Erythroblast (primary cell): ENCODE measurements at regions not wholly inside any gene's neighbourhood (a gene's known extent, or its start where the extent isn't known, plus 50 kb on each side); places are given as distances from the start of the nearest gene placed in this dataset.

ENCODE experiments used
- GATA1 ChIP-seq: IDR thresholded peaks from 2 replicates; pipeline ENCODE4 v1.6.1; 2011; ENCODE audit warnings: low read depth, mild to moderate bottlenecking, control low read depth, low read length, moderate library complexity
- POLR2A ChIP-seq: IDR thresholded peaks from 2 replicates; pipeline ENCODE4 v1.6.1; 2011; ENCODE audit warnings: mild to moderate bottlenecking, low read length

GRCh38 chr14:39615352-39615751 is 183.1 kb upstream of the FBXO33 start:
- no peak for TF ChIP-seq POLR2A
- TF ChIP-seq GATA1, result no peak
